HL-60 (cell line): ENCODE measurements at regions not wholly inside any gene's neighbourhood (a gene's known extent, or its start where the extent isn't known, plus 50 kb on each side); places are given as distances from the start of the nearest gene placed in this dataset.

ENCODE experiments used
- DNase-seq, 2 experiments: peaks; one replicate each; pipeline ENCODE4 v3.0.0-alpha.2; 2010 to 2020; ENCODE audit warnings: low read depth in 1 of 2, low spot score in 1 of 2
- H3K27ac ChIP-seq: fragments of 250-450 bp; sonication (Bioruptor Pico); replicated peaks from 2 replicates; pipeline ENCODE4 v1.5.1; 2020; ENCODE audit warnings: mild to moderate bottlenecking, moderate library complexity
- H3K27me3 ChIP-seq: fragments of 250-450 bp; sonication (Bioruptor Pico); 2 replicates; pipeline ENCODE4 v1.5.1; 2021; ENCODE audit warnings: mild to moderate bottlenecking, moderate library complexity; ENCODE audit not compliant: insufficient read depth, poor library complexity, severe bottlenecking
- H3K4me3 ChIP-seq: replicated peaks from 2 replicates; pipeline ENCODE4 v1.5.1; 2011; ENCODE audit warnings: mild to moderate bottlenecking, control low read depth, low read length; ENCODE audit not compliant: insufficient read depth
- GABPA ChIP-seq: IDR thresholded peaks from 2 replicates; pipeline ENCODE4 v1.6.1; 2012; ENCODE audit warnings: low read depth
- POLR2AphosphoS5 ChIP-seq: IDR thresholded peaks from 2 replicates; pipeline ENCODE4 v1.6.1; 2012; ENCODE audit warnings: low read depth
- SPI1 ChIP-seq: IDR thresholded peaks from 2 replicates; pipeline ENCODE4 v1.6.1; 2012; ENCODE audit warnings: low read depth, mild to moderate bottlenecking, borderline replicate concordance
- TF ChIP-seq, protein P1 (sequence below): IDR thresholded peaks from one replicate; pipeline ENCODE4 v1.5.1; 2011; ENCODE audit warnings: low read length, control low read depth, inconsistent platforms; ENCODE audit not compliant: insufficient read depth
- TF ChIP-seq, protein P2 (sequence below): IDR thresholded peaks from 2 replicates; pipeline ENCODE4 v1.6.1; 2012; ENCODE audit warnings: low read depth; ENCODE audit not compliant: insufficient replicate concordance

- Histone ChIP-seq H3K27me3 (no peaks in the 10 kb centered on the region), H3K27ac (no peak overlapping the region), H3K4me3 (no peak overlapping the region)
- no peak for DNase-seq
- TF ChIP-seq, protein P1, sequence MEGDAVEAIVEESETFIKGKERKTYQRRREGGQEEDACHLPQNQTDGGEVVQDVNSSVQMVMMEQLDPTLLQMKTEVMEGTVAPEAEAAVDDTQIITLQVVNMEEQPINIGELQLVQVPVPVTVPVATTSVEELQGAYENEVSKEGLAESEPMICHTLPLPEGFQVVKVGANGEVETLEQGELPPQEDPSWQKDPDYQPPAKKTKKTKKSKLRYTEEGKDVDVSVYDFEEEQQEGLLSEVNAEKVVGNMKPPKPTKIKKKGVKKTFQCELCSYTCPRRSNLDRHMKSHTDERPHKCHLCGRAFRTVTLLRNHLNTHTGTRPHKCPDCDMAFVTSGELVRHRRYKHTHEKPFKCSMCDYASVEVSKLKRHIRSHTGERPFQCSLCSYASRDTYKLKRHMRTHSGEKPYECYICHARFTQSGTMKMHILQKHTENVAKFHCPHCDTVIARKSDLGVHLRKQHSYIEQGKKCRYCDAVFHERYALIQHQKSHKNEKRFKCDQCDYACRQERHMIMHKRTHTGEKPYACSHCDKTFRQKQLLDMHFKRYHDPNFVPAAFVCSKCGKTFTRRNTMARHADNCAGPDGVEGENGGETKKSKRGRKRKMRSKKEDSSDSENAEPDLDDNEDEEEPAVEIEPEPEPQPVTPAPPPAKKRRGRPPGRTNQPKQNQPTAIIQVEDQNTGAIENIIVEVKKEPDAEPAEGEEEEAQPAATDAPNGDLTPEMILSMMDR, result no peak
- TF ChIP-seq, protein P2, sequence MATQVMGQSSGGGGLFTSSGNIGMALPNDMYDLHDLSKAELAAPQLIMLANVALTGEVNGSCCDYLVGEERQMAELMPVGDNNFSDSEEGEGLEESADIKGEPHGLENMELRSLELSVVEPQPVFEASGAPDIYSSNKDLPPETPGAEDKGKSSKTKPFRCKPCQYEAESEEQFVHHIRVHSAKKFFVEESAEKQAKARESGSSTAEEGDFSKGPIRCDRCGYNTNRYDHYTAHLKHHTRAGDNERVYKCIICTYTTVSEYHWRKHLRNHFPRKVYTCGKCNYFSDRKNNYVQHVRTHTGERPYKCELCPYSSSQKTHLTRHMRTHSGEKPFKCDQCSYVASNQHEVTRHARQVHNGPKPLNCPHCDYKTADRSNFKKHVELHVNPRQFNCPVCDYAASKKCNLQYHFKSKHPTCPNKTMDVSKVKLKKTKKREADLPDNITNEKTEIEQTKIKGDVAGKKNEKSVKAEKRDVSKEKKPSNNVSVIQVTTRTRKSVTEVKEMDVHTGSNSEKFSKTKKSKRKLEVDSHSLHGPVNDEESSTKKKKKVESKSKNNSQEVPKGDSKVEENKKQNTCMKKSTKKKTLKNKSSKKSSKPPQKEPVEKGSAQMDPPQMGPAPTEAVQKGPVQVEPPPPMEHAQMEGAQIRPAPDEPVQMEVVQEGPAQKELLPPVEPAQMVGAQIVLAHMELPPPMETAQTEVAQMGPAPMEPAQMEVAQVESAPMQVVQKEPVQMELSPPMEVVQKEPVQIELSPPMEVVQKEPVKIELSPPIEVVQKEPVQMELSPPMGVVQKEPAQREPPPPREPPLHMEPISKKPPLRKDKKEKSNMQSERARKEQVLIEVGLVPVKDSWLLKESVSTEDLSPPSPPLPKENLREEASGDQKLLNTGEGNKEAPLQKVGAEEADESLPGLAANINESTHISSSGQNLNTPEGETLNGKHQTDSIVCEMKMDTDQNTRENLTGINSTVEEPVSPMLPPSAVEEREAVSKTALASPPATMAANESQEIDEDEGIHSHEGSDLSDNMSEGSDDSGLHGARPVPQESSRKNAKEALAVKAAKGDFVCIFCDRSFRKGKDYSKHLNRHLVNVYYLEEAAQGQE, result no peak
- TF ChIP-seq POLR2AphosphoS5, result no peak
- TF ChIP-seq GABPA, result no peak
- TF ChIP-seq SPI1, result no peak
Observed at GRCh38 chr12:67752226-67752732, 103.7 kb downstream of the DYRK2 start.

- H3K27ac ChIP-seq, result no peak overlapping the region
- no peak overlapping the region for H3K4me3 ChIP-seq
- no peaks in the 10 kb centered on the region for H3K27me3 ChIP-seq
- TF ChIP-seq, protein P1, result no peak
- no peak for TF ChIP-seq SPI1
- TF ChIP-seq, protein P2, result no peak
- TF ChIP-seq GABPA, result no peak
- TF ChIP-seq POLR2AphosphoS5, result no peak
- DNase-seq, result no peak
Observed at GRCh38 chr12:67754933-67755697, 106.6 kb downstream of the DYRK2 start.

DNA sequence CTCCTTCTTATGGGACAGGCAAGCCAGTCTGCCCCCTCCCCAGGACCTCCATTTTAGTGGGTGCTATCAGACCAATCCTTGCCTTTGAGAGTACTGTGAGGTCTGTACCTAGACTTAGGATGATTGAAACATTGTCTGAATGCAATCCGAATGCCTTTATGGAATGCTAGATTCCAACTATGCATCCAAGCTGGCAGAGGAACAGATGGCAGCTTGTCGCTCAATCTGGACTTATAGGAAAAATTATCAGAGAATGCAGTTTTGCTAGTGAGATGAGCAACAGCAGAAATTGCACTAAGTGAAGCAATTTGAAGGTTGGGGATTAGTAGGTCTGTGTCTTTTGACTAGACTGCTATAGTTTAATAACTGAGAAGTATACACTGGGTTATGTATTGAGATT is 109.1 kb downstream of the DYRK2 start:
- no peak for DNase-seq
- H3K27me3 ChIP-seq, result no peaks in the 10 kb centered on the region
- TF ChIP-seq, protein P1, result no peak
- TF ChIP-seq GABPA (no peak), SPI1 (no peak), POLR2AphosphoS5 (no peak)
- TF ChIP-seq, protein P2, result no peak
- H3K27ac ChIP-seq, result no peak overlapping the region
- H3K4me3 ChIP-seq, result no peak overlapping the region
